Body of pancreas (tissue), 4 donors: ENCODE measurements at regions not wholly inside any gene's neighbourhood (a gene's known extent, or its start where the extent isn't known, plus 50 kb on each side); places are given as distances from the start of the nearest gene placed in this dataset.

ENCODE experiments used
- ATAC-seq: fragments of 150-250 bp; one replicate; pipeline ENCODE4 v1.9.1; 2016
- DNase-seq, 4 donors: peaks; one replicate each; pipeline ENCODE4 v3.0.0-alpha.2; 2019
- H3K27ac ChIP-seq, 4 donors: fragments of 200-600 bp; sonication (generic); 1 replicate in 3 of 4; 2 replicates in 1 of 4; pipeline versions ENCODE4 v1.5.1 to v1.6.1; 2016 to 2019; ENCODE audit warnings: mild to moderate bottlenecking in 1 of 4, mixed read lengths in 1 of 4, moderate library complexity in 1 of 4
- H3K27me3 ChIP-seq, 2 donors: fragments of 200-600 bp; sonication (generic); one replicate each; pipeline ENCODE4 v1.6.0; 2016; ENCODE audit warnings: mild to moderate bottlenecking in 1 of 2
- H3K36me3 ChIP-seq, 2 donors: fragments of 200-600 bp; sonication (generic); replicated peaks in 1 of 2; 2 replicates each; pipeline ENCODE4 v1.5.1; 2016; ENCODE audit warnings: low read depth in 2 of 2; ENCODE audit not compliant: insufficient read depth in 1 of 2
- H3K4me1 ChIP-seq: fragments of 200-600 bp; sonication (generic); one replicate; pipeline ENCODE4 v1.6.0; 2016
- H3K4me3 ChIP-seq, 2 donors: fragments of 200-600 bp; sonication (generic); 1 replicate in 1 of 2; 2 replicates in 1 of 2; pipeline ENCODE4 v1.5.1; 2016 to 2019
- H3K9me3 ChIP-seq, 3 donors: fragments of 200-600 bp; sonication (generic); 1 replicate in 2 of 3; 2 replicates in 1 of 3; pipeline ENCODE4 v1.5.1; 2016
- CTCF ChIP-seq, 7 experiments: fragments of 450-650 bp in 4 of 7; fragments of 200-600 bp in 3 of 7; sonication (generic) in 3 of 7; IDR thresholded peaks; one replicate each; pipeline ENCODE4 v1.5.1; 2016 to 2019; ENCODE audit warnings: antibody characterized with exemption in 7 of 7
- POLR2A ChIP-seq, 3 donors: fragments of 450-650 bp; IDR thresholded peaks; one replicate each; pipeline ENCODE4 v1.6.1; 2016; ENCODE audit warnings: antibody characterized with exemption in 3 of 3, mild to moderate bottlenecking in 2 of 3
- WGBS, 2 donors: methylation state at CpG; one replicate each; pipeline ENCODE4 v1.1.5; 2017; 5-methylcytosine and 5-hydroxymethylcytosine counted together
- intact Hi-C: fragments of 100-400 bp; cut with DNase I; formaldehyde crosslinking; loops from one replicate; pipeline ENCODE4 v1.15.1; 2023

DNA sequence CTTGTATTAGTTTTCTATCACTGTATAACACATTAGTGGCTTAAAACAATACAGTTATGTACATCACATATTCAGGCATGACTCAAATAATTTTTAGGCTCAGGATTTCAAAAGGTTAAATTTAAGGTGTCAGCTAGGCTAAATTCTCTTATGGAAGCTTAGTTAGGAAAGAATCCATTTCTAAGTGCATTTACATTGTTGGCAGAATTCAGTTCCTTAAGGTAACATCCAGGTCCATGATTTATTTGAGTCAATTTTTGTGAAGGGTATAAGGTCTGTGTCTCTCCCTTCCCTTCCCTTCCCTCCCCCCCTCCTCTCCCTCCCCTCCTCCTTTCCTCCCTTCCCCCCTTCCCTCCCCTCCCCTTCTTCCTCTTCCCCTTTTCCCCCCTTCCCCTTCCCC is 399.0 kb upstream of the CNTN5 start:
- no peak for ATAC-seq
- TF ChIP-seq CTCF (IDR thresholded peaks at IDR 0.05) (no peak), POLR2A (IDR thresholded peaks at IDR 0.05) (no peak)
- no peak for DNase-seq
- no peak overlapping the region for H3K4me3 ChIP-seq
- H3K36me3 ChIP-seq = no peaks in the 10 kb centered on the region
- H3K27ac ChIP-seq = no peak overlapping the region
- no peaks in the 10 kb centered on the region for H3K9me3 ChIP-seq
- H3K4me1 ChIP-seq = no peaks in the 10 kb centered on the region
- H3K27me3 ChIP-seq = no peaks in the 10 kb centered on the region
- intact Hi-C loops = no loop called here

GRCh38 chr11:98625526-98625925 is 395.2 kb upstream of the CNTN5 start:
- no peak for TF ChIP-seq POLR2A (IDR thresholded peaks at IDR 0.05)
- TF ChIP-seq CTCF (IDR thresholded peaks at IDR 0.05) = no peak
- no peak for ATAC-seq
- Histone ChIP-seq H3K9me3 (no peaks in the 10 kb centered on the region), H3K36me3 (no peaks in the 10 kb centered on the region), H3K27ac (no peak overlapping the region), H3K4me1 (no peaks in the 10 kb centered on the region), H3K27me3 (no peaks in the 10 kb centered on the region), H3K4me3 (no peak overlapping the region)
- WGBS, 2 donors = 44 to 51% methylated on average over 2 of the region's 2 CpGs
- intact Hi-C loops = no loop called here
- DNase-seq = no peak

GRCh38 chr11:98630736-98631135 is 390.0 kb upstream of the CNTN5 start:
- Histone ChIP-seq H3K9me3 (no peaks in the 10 kb centered on the region), H3K4me3 (no peak overlapping the region), H3K4me1 (no peaks in the 10 kb centered on the region), H3K27ac (no peak overlapping the region), H3K36me3 (no peaks in the 10 kb centered on the region), H3K27me3 (no peaks in the 10 kb centered on the region)
- TF ChIP-seq CTCF (IDR thresholded peaks at IDR 0.05) = no peak
- intact Hi-C loops = no loop called here
- no peak for DNase-seq
- 32 to 43% methylated on average over 8 of the region's 8 CpGs for WGBS, 2 donors
- no peak for ATAC-seq

- no peak for ATAC-seq
- H3K9me3 ChIP-seq = no peaks in the 10 kb centered on the region
- H3K27ac ChIP-seq = no peak overlapping the region
- H3K36me3 ChIP-seq = no peaks in the 10 kb centered on the region
- H3K4me3 ChIP-seq = no peak overlapping the region
- no peaks in the 10 kb centered on the region for H3K27me3 ChIP-seq
- TF ChIP-seq CTCF (IDR thresholded peaks at IDR 0.05) = no peak
- TF ChIP-seq POLR2A (IDR thresholded peaks at IDR 0.05) = no peak
- no peaks in the 10 kb centered on the region for H3K4me1 ChIP-seq
- intact Hi-C loops = no loop called here
- no peak for DNase-seq
Observed at GRCh38 chr11:98657711-98658110, 363.0 kb upstream of the CNTN5 start.

- DNase-seq (no peak), ATAC-seq (no peak)
- Histone ChIP-seq H3K36me3 (no peaks in the 10 kb centered on the region), H3K4me1 (no peaks in the 10 kb centered on the region), H3K27me3 (no peaks in the 10 kb centered on the region), H3K9me3 (no peaks in the 10 kb centered on the region), H3K27ac (no peak overlapping the region), H3K4me3 (no peak overlapping the region)
- intact Hi-C loops = no loop called here
- no peak for TF ChIP-seq CTCF (IDR thresholded peaks at IDR 0.05)
- TF ChIP-seq POLR2A (IDR thresholded peaks at IDR 0.05) = no peak
- 43 to 50% methylated on average over 4 of the region's 4 CpGs for WGBS, 2 donors
Observed at GRCh38 chr11:98659431-98659830, 361.3 kb upstream of the CNTN5 start.
